H9 (cell line): ENCODE measurements at regions not wholly inside any gene's neighbourhood (a gene's known extent, or its start where the extent isn't known, plus 50 kb on each side); places are given as distances from the start of the nearest gene placed in this dataset.

Experiments
- DNase-seq: peaks from one replicate; pipeline ENCODE4 v3.0.0-alpha.2; 2017
- H2AFZ ChIP-seq: one replicate; pipeline ENCODE4 v1.6.1; 2013; ENCODE audit warnings: mild to moderate bottlenecking, low read length, control low read depth, moderate library complexity
- H2AK5ac ChIP-seq: 2 replicates; pipeline ENCODE4 v1.6.1; 2013; ENCODE audit warnings: low read length, control low read depth, mixed read lengths; ENCODE audit not compliant: insufficient read length
- H2BK120ac ChIP-seq: one replicate; pipeline ENCODE4 v1.6.1; 2013; ENCODE audit warnings: low read depth, mild to moderate bottlenecking, low read length, control low read depth, inconsistent platforms; ENCODE audit not compliant: poor library complexity, severe bottlenecking
- H2BK12ac ChIP-seq: 2 replicates; pipeline ENCODE4 v1.6.1; 2013; ENCODE audit warnings: low read length, control low read depth, mixed read lengths, low read depth; ENCODE audit not compliant: insufficient read length
- H2BK15ac ChIP-seq: 2 replicates; pipeline ENCODE4 v1.6.1; 2013; ENCODE audit warnings: low read depth, low read length, control low read depth
- H2BK20ac ChIP-seq: one replicate; pipeline ENCODE4 v1.6.1; 2013; ENCODE audit warnings: low read depth, mild to moderate bottlenecking, low read length, control low read depth, inconsistent platforms; ENCODE audit not compliant: poor library complexity, severe bottlenecking
- H2BK5ac ChIP-seq: 2 replicates; pipeline ENCODE4 v1.6.1; 2013; ENCODE audit warnings: low read length, control low read depth, mixed read lengths; ENCODE audit not compliant: insufficient read length
- H3K14ac ChIP-seq: 2 replicates; pipeline ENCODE4 v1.6.1; 2013; ENCODE audit warnings: low read length, control low read depth; ENCODE audit not compliant: insufficient read depth
- H3K18ac ChIP-seq: 2 replicates; pipeline ENCODE4 v1.6.1; 2013; ENCODE audit warnings: low read depth, mild to moderate bottlenecking, mixed read lengths, low read length, control low read depth; ENCODE audit not compliant: insufficient read length
- H3K23ac ChIP-seq: 2 replicates; pipeline ENCODE4 v1.6.1; 2013; ENCODE audit warnings: low read length, control low read depth, mixed read lengths, low read depth; ENCODE audit not compliant: insufficient read length
- H3K23me2 ChIP-seq: 2 replicates; pipeline ENCODE4 v1.6.1; 2013; ENCODE audit warnings: low read depth, mild to moderate bottlenecking, mixed read lengths, low read length, control low read depth; ENCODE audit not compliant: insufficient read length, poor library complexity, severe bottlenecking
- H3K27ac ChIP-seq: 2 replicates; pipeline ENCODE4 v1.5.1; 2013; ENCODE audit warnings: low read length, control low read depth, mixed read lengths, low read depth; ENCODE audit not compliant: insufficient read length
- H3K27me3 ChIP-seq: 2 replicates; pipeline ENCODE4 v1.6.1; 2013; ENCODE audit warnings: low read length, control low read depth, inconsistent platforms; ENCODE audit not compliant: insufficient read depth
- H3K4ac ChIP-seq: 2 replicates; pipeline ENCODE4 v1.6.1; 2013; ENCODE audit warnings: low read depth, mild to moderate bottlenecking, control low read depth, inconsistent platforms, low read length, moderate library complexity
- H3K4me1 ChIP-seq: 2 replicates; pipeline ENCODE4 v1.6.1; 2013; ENCODE audit warnings: low read length, control low read depth, inconsistent platforms; ENCODE audit not compliant: insufficient read depth
- H3K4me2 ChIP-seq: 2 replicates; pipeline ENCODE4 v1.6.1; 2013; ENCODE audit warnings: low read length, control low read depth, mixed read lengths; ENCODE audit not compliant: insufficient read length, insufficient read depth
- H3K56ac ChIP-seq: 2 replicates; pipeline ENCODE4 v1.6.1; 2013; ENCODE audit warnings: low read depth, mild to moderate bottlenecking, mixed read lengths, low read length, control low read depth; ENCODE audit not compliant: insufficient read length
- H3K79me1 ChIP-seq: 2 replicates; pipeline ENCODE4 v1.6.1; 2013; ENCODE audit warnings: low read depth, mild to moderate bottlenecking, moderate library complexity, low read length, control low read depth, inconsistent platforms; ENCODE audit not compliant: insufficient read depth, poor library complexity, severe bottlenecking
- H3K79me2 ChIP-seq: 2 replicates; pipeline ENCODE4 v1.6.1; 2013; ENCODE audit warnings: low read length, control low read depth, inconsistent platforms; ENCODE audit not compliant: insufficient read depth
- H3K9ac ChIP-seq: 2 replicates; pipeline ENCODE4 v1.6.1; 2013; ENCODE audit warnings: low read length, control low read depth, mixed read lengths; ENCODE audit not compliant: insufficient read length; ENCODE audit errors: extremely low read depth
- H3K9me3 ChIP-seq: one replicate; pipeline ENCODE4 v1.6.1; 2013; ENCODE audit warnings: low read depth, low read length, inconsistent platforms; ENCODE audit not compliant: control insufficient read depth
- H3T11ph ChIP-seq: one replicate; pipeline ENCODE4 v1.6.1; 2013; ENCODE audit warnings: mild to moderate bottlenecking, low read length, control low read depth, inconsistent platforms
- H4K20me1 ChIP-seq: one replicate; pipeline ENCODE4 v1.6.1; 2013; ENCODE audit not compliant: control insufficient read depth, insufficient read length, insufficient read depth
- H4K5ac ChIP-seq: 2 replicates; pipeline ENCODE4 v1.6.1; 2013; ENCODE audit warnings: low read depth, mild to moderate bottlenecking, mixed read lengths, low read length, control low read depth; ENCODE audit not compliant: insufficient read length
- H4K8ac ChIP-seq: replicated peaks from 2 replicates; pipeline ENCODE4 v1.6.1; 2013; ENCODE audit warnings: low read length, control low read depth, mixed read lengths, low read depth; ENCODE audit not compliant: insufficient read length
- H4K91ac ChIP-seq: 2 replicates; pipeline ENCODE4 v1.6.1; 2013; ENCODE audit warnings: low read depth, mild to moderate bottlenecking, moderate library complexity, mixed read lengths, low read length, control low read depth; ENCODE audit not compliant: insufficient read length
- H3K27ac Mint-ChIP-seq, 3 experiments: 2 replicates in 2 of 3; 3 replicates in 1 of 3; pipeline ENCODE4 v1.8.0; 2020 to 2021; ENCODE audit warnings: mixed read lengths in 3 of 3, mild to moderate bottlenecking in 1 of 3, moderate library complexity in 1 of 3
- H3K27me3 Mint-ChIP-seq: 2 replicates; pipeline ENCODE4 v1.8.0; 2021; ENCODE audit warnings: low read depth, mild to moderate bottlenecking, moderate library complexity, mixed read lengths
- H3K36me3 Mint-ChIP-seq, 3 experiments: 2 replicates in 2 of 3; 3 replicates in 1 of 3; pipeline ENCODE4 v1.8.0; 2020 to 2021; ENCODE audit warnings: low read depth in 3 of 3, mixed read lengths in 3 of 3; ENCODE audit not compliant: insufficient read depth in 1 of 3
- H3K4me1 Mint-ChIP-seq, 2 experiments: 2 replicates each; pipeline ENCODE4 v1.8.0; 2020; ENCODE audit warnings: mixed read lengths in 2 of 2
- H3K4me3 Mint-ChIP-seq, 2 experiments: 2 replicates in 1 of 2; 3 replicates in 1 of 2; pipeline ENCODE4 v1.8.0; 2020 to 2021; ENCODE audit warnings: mild to moderate bottlenecking in 2 of 2, mixed read lengths in 2 of 2, moderate library complexity in 1 of 2
- H3K9me3 Mint-ChIP-seq, 2 experiments: 2 replicates in 1 of 2; 3 replicates in 1 of 2; pipeline ENCODE4 v1.8.0; 2020; ENCODE audit warnings: mild to moderate bottlenecking in 2 of 2, mixed read lengths in 2 of 2, moderate library complexity in 1 of 2
- WGBS: extraction: QIAGEN DNeasy Blood & Tissue Kit; methylation state at CpG from one replicate; pipeline ENCODE4 v1.1.7; 2013; ENCODE audit warnings: missing lambda C conversion rate, low lambda C conversion rate, mixed read lengths; ENCODE audit not compliant: insufficient read length; ENCODE audit errors: extremely low coverage; 5-methylcytosine and 5-hydroxymethylcytosine counted together
- TF ChIP-seq, protein P1 (sequence below): fragments of 200-600 bp; sonication (generic); conservative IDR thresholded peaks from 3 replicates; pipeline ENCODE4 v1.8.0; 2021; ENCODE audit warnings: antibody characterized with exemption, mild to moderate bottlenecking

DNA sequence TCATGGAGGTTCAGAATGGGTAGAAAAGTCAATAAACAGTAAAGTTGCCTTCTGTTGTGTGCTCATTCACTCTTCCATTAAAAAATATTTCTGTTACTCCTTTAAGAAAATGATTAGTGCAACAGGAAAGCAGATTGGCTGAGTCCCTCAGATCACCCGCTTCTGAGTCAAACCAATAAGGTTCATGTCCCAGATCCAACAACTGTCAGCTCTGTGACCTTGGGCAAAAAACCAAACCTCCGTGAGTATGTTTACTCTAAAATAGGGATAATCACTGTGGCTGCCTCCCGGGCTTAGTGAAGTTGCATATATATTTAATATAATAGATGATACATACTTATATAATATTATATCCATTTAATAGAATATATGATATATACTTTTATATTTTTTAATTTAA, 698.5 kb upstream of the RBFOX1 start:
- no peaks in the 10 kb centered on the region for H3K23me2 ChIP-seq
- H3K27ac ChIP-seq: no peak overlapping the region
- H2BK5ac ChIP-seq: no peak overlapping the region
- no peak overlapping the region for H3K9ac ChIP-seq
- no peak overlapping the region for H2BK12ac ChIP-seq
- Mint-ChIP-seq H3K27me3 (no peaks in the 10 kb centered on the region), H3K9me3 (no peaks in the 10 kb centered on the region), H3K4me1 (peaks cover 5 to 11% of the 10 kb centered on the region in 2 experiments; a peak in 3 of 4 replicates), H3K4me3 (no peak overlapping the region), H3K36me3 (no peaks in the 10 kb centered on the region), H3K27ac (no peak overlapping the region)
- no peaks in the 10 kb centered on the region for H3K27me3 ChIP-seq
- WGBS: no CpG with 5 or more reads among the region's 3 CpGs
- no peaks in the 10 kb centered on the region for H4K20me1 ChIP-seq
- no peak overlapping the region for H3T11ph ChIP-seq
- H3K79me1 ChIP-seq: no peaks in the 10 kb centered on the region
- H2BK15ac ChIP-seq: no peak overlapping the region
- H3K14ac ChIP-seq: no peak overlapping the region
- H4K8ac ChIP-seq: no peak overlapping the region
- H2BK20ac ChIP-seq: no peak overlapping the region
- no peaks in the 10 kb centered on the region for H3K4me1 ChIP-seq
- H4K5ac ChIP-seq: no peak overlapping the region
- no peak overlapping the region for H3K4ac ChIP-seq
- no peaks in the 10 kb centered on the region for H3K9me3 ChIP-seq
- TF ChIP-seq, protein P1, sequence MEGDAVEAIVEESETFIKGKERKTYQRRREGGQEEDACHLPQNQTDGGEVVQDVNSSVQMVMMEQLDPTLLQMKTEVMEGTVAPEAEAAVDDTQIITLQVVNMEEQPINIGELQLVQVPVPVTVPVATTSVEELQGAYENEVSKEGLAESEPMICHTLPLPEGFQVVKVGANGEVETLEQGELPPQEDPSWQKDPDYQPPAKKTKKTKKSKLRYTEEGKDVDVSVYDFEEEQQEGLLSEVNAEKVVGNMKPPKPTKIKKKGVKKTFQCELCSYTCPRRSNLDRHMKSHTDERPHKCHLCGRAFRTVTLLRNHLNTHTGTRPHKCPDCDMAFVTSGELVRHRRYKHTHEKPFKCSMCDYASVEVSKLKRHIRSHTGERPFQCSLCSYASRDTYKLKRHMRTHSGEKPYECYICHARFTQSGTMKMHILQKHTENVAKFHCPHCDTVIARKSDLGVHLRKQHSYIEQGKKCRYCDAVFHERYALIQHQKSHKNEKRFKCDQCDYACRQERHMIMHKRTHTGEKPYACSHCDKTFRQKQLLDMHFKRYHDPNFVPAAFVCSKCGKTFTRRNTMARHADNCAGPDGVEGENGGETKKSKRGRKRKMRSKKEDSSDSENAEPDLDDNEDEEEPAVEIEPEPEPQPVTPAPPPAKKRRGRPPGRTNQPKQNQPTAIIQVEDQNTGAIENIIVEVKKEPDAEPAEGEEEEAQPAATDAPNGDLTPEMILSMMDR: no peak
- no peak overlapping the region for H2AFZ ChIP-seq
- H3K18ac ChIP-seq: no peak overlapping the region
- H3K79me2 ChIP-seq: no peaks in the 10 kb centered on the region
- DNase-seq: no peak
- H3K4me2 ChIP-seq: no peak overlapping the region
- H2AK5ac ChIP-seq: no peak overlapping the region
- no peak overlapping the region for H3K23ac ChIP-seq
- H4K91ac ChIP-seq: no peak overlapping the region
- H3K56ac ChIP-seq: no peak overlapping the region
- H2BK120ac ChIP-seq: no peak overlapping the region
